Body of pancreas (tissue), 4 donors: ENCODE measurements at regions not wholly inside any gene's neighbourhood (a gene's known extent, or its start where the extent isn't known, plus 50 kb on each side); places are given as distances from the start of the nearest gene placed in this dataset.

Experiments used
- CTCF ChIP-seq, 7 experiments: fragments of 450-650 bp in 4 of 7; fragments of 200-600 bp in 3 of 7; sonication (generic) in 3 of 7; IDR thresholded peaks; one replicate each; pipeline ENCODE4 v1.5.1; 2016 to 2019; ENCODE audit warnings: antibody characterized with exemption in 7 of 7
- POLR2A ChIP-seq, 3 donors: fragments of 450-650 bp; IDR thresholded peaks; one replicate each; pipeline ENCODE4 v1.6.1; 2016; ENCODE audit warnings: antibody characterized with exemption in 3 of 3, mild to moderate bottlenecking in 2 of 3

GRCh38 chr6:167653561-167653960 is 173.2 kb upstream of the AFDN start:
- no peak for TF ChIP-seq CTCF (IDR thresholded peaks at IDR 0.05)
- no peak for TF ChIP-seq POLR2A (IDR thresholded peaks at IDR 0.05)
